H1 (cell line): ENCODE measurements at regions not wholly inside any gene's neighbourhood (a gene's known extent, or its start where the extent isn't known, plus 50 kb on each side); places are given as distances from the start of the nearest gene placed in this dataset.

Experiments
- CTCF ChIA-PET: fragments of 300-600 bp; sonication (Branson Sonifier 250); formaldehyde crosslinking; loops from one replicate; lab custom pipeline; 2021; ENCODE audit not compliant: partially characterized antibody; lab: Charles Lee
- POLR2A ChIA-PET: fragments of 300-600 bp; sonication (Branson Sonifier 250); formaldehyde crosslinking; loops from one replicate; lab custom pipeline; 2021; ENCODE audit warnings: inconsistent platforms; ENCODE audit not compliant: partially characterized antibody; lab: Charles Lee
- DNase-seq, 2 experiments: peaks; one replicate each; pipeline versions ENCODE4 v3.0.0 to v3.0.0-alpha.2; 2010 to 2022; ENCODE audit warnings: low spot score in 2 of 2, low read depth in 1 of 2, mixed read lengths in 1 of 2
- FAIRE-seq: peaks from 2 replicates; lab custom pipeline; 2011; peaks lifted over from hg19 to GRCh38; lab: Jason Lieb, UNC
- H2AFZ ChIP-seq: 2 replicates; pipeline ENCODE4 v1.8.1; 2012; ENCODE audit warnings: low read length, inconsistent platforms
- H2AK5ac ChIP-seq: 2 replicates; pipeline ENCODE4 v1.6.1; 2013; ENCODE audit warnings: low read depth, low read length
- H2BK120ac ChIP-seq: replicated peaks from 2 replicates; pipeline ENCODE3; 2013; ENCODE audit warnings: low read depth, low read length, inconsistent platforms
- H2BK12ac ChIP-seq: 2 replicates; pipeline ENCODE4 v1.6.1; 2013; ENCODE audit warnings: low read depth, low read length
- H2BK15ac ChIP-seq: 2 replicates; pipeline ENCODE4 v1.6.1; 2013; ENCODE audit warnings: low read length
- H2BK20ac ChIP-seq: 2 replicates; pipeline ENCODE4 v1.6.1; 2013; ENCODE audit warnings: low read length
- H2BK5ac ChIP-seq: 2 replicates; pipeline ENCODE4 v1.6.1; 2013; ENCODE audit warnings: low read depth, low read length
- H3K14ac ChIP-seq: 2 replicates; pipeline ENCODE4 v1.6.1; 2013; ENCODE audit warnings: inconsistent platforms; ENCODE audit not compliant: insufficient read length
- H3K18ac ChIP-seq: 2 replicates; pipeline ENCODE4 v1.6.1; 2013; ENCODE audit warnings: low read length; ENCODE audit errors: extremely low read depth
- H3K23ac ChIP-seq: 2 replicates; pipeline ENCODE4 v1.6.1; 2013; ENCODE audit warnings: inconsistent platforms; ENCODE audit not compliant: insufficient read length
- H3K23me2 ChIP-seq: 2 replicates; pipeline ENCODE4 v1.6.1; 2013; ENCODE audit warnings: low read depth, low read length
- H3K27ac ChIP-seq: 2 replicates; pipeline ENCODE4 v1.6.1; 2011; ENCODE audit warnings: low read depth, low read length, inconsistent platforms
- H3K27me3 ChIP-seq, 4 experiments: replicated peaks in 1 of 4; 1 replicate in 1 of 4; 2 replicates in 3 of 4; pipeline versions ENCODE4 v1.6.1 to v1.8.1; 2011 to 2013; ENCODE audit warnings: low read length in 3 of 4, mild to moderate bottlenecking in 3 of 4, inconsistent platforms in 2 of 4, mixed read lengths in 2 of 4, moderate library complexity in 1 of 4; ENCODE audit not compliant: control insufficient read depth in 3 of 4, insufficient read depth in 3 of 4; ENCODE audit errors: extremely low read depth in 1 of 4
- H3K36me3 ChIP-seq, 4 experiments: 2 replicates each; pipeline versions ENCODE4 v1.6.1 to v1.8.1; 2011 to 2013; ENCODE audit warnings: mild to moderate bottlenecking in 4 of 4, low read length in 3 of 4, moderate library complexity in 2 of 4, control low read depth in 1 of 4, inconsistent platforms in 1 of 4; ENCODE audit not compliant: insufficient read depth in 4 of 4, control insufficient read depth in 2 of 4
- H3K4ac ChIP-seq: replicated peaks from 2 replicates; pipeline ENCODE3; 2013; ENCODE audit warnings: low read length, low read depth, mixed read lengths, inconsistent platforms; ENCODE audit not compliant: insufficient read length
- H3K4me1 ChIP-seq, 4 experiments: replicated peaks in 1 of 4; 1 replicate in 1 of 4; 2 replicates in 3 of 4; pipeline versions ENCODE4 v1.6.1 to v1.8.1; 2011 to 2013; ENCODE audit warnings: low read length in 3 of 4, inconsistent platforms in 2 of 4, mixed read lengths in 1 of 4; ENCODE audit not compliant: insufficient read depth in 4 of 4, control insufficient read depth in 3 of 4
- H3K4me2 ChIP-seq, 2 experiments: 2 replicates each; pipeline versions ENCODE4 v1.6.1 to v1.8.1; 2011 to 2013; ENCODE audit warnings: low read depth in 2 of 2, low read length in 2 of 2, control low read depth in 1 of 2, inconsistent platforms in 1 of 2, mild to moderate bottlenecking in 1 of 2; ENCODE audit not compliant: insufficient read depth in 1 of 2
- H3K4me3 ChIP-seq, 4 experiments: fragments of 200-600, 300-600 bp in 1 of 4; sonication (generic), shearing (Covaris generic), sonication (Bioruptor Twin) in 1 of 4; 2 replicates each; pipeline versions ENCODE4 v1.5.1 to v1.8.1; 2011 to 2016; ENCODE audit warnings: low read length in 4 of 4, low read depth in 3 of 4, control low read depth in 2 of 4, inconsistent platforms in 2 of 4, mild to moderate bottlenecking in 2 of 4, mixed read lengths in 1 of 4, moderate library complexity in 1 of 4; ENCODE audit not compliant: insufficient read depth in 2 of 4; ENCODE audit errors: extremely low read depth in 1 of 4
- H3K56ac ChIP-seq: replicated peaks from 2 replicates; pipeline ENCODE3; 2013; ENCODE audit warnings: low read depth, mild to moderate bottlenecking, mixed read lengths, low read length, inconsistent platforms; ENCODE audit not compliant: insufficient read length
- H3K79me1 ChIP-seq: 2 replicates; pipeline ENCODE4 v1.6.1; 2013; ENCODE audit warnings: low read depth, low read length, control low read depth
- H3K79me2 ChIP-seq, 2 experiments: 2 replicates each; pipeline versions ENCODE4 v1.6.1 to v1.8.1; 2012 to 2013; ENCODE audit warnings: low read length in 2 of 2, mild to moderate bottlenecking in 2 of 2, inconsistent platforms in 1 of 2; ENCODE audit not compliant: insufficient read depth in 2 of 2, control insufficient read depth in 1 of 2
- H3K9ac ChIP-seq, 4 experiments: replicated peaks in 1 of 4; 1 replicate in 1 of 4; 2 replicates in 3 of 4; pipeline versions ENCODE4 v1.6.1 to v1.8.1; 2011 to 2013; ENCODE audit warnings: low read depth in 3 of 4, low read length in 3 of 4, control low read depth in 2 of 4, mild to moderate bottlenecking in 2 of 4, moderate library complexity in 2 of 4, inconsistent platforms in 1 of 4; ENCODE audit errors: extremely low read depth in 1 of 4
- H3K9me3 ChIP-seq, 2 experiments: 2 replicates each; pipeline versions ENCODE4 v1.6.1 to v1.8.1; 2012 to 2013; ENCODE audit warnings: mild to moderate bottlenecking in 2 of 2, moderate library complexity in 2 of 2, control low read depth in 1 of 2, inconsistent platforms in 1 of 2, low read depth in 1 of 2, low read length in 1 of 2, mixed read lengths in 1 of 2; ENCODE audit not compliant: insufficient read depth in 2 of 2
- H4K20me1 ChIP-seq, 2 experiments: replicated peaks in 1 of 2; 2 replicates each; pipeline versions ENCODE3 to v1.8.1; 2011 to 2013; ENCODE audit warnings: inconsistent platforms in 2 of 2, low read length in 2 of 2, mild to moderate bottlenecking in 1 of 2; ENCODE audit not compliant: insufficient read depth in 2 of 2, control insufficient read depth in 1 of 2
- H4K5ac ChIP-seq: 2 replicates; pipeline ENCODE4 v1.6.1; 2013; ENCODE audit warnings: low read length, low read depth, mixed read lengths, inconsistent platforms; ENCODE audit not compliant: insufficient read length
- H4K8ac ChIP-seq: 2 replicates; pipeline ENCODE4 v1.8.0; 2013; ENCODE audit warnings: mild to moderate bottlenecking, moderate library complexity, low read length, inconsistent platforms; ENCODE audit not compliant: insufficient read depth; ENCODE audit errors: extremely low read depth
- H4K91ac ChIP-seq: replicated peaks from 2 replicates; pipeline ENCODE3; 2013; ENCODE audit warnings: low read length, mixed read lengths, inconsistent platforms; ENCODE audit not compliant: insufficient read length
- ATF2 ChIP-seq: IDR thresholded peaks from 2 replicates; pipeline ENCODE4 v1.6.1; 2012; ENCODE audit warnings: low read length, inconsistent platforms
- CHD2 ChIP-seq: IDR thresholded peaks from 2 replicates; pipeline ENCODE4 v1.6.1; 2012; ENCODE audit warnings: low read length, improper control_type of control experiment
- E2F6 ChIP-seq: IDR thresholded peaks from 2 replicates; pipeline ENCODE4 v1.6.1; 2012; ENCODE audit warnings: inconsistent platforms
- EZH2 ChIP-seq: fragments of 200-600 bp; sonication (generic); IDR thresholded peaks from 2 replicates; pipeline ENCODE4 v1.7.1; 2012; ENCODE audit warnings: low read depth, mild to moderate bottlenecking, moderate library complexity, low read length, inconsistent platforms; ENCODE audit not compliant: severe bottlenecking
- GTF2F1 ChIP-seq: IDR thresholded peaks from 2 replicates; pipeline ENCODE4 v1.6.1; 2012; ENCODE audit warnings: low read depth, low read length, improper control_type of control experiment, borderline replicate concordance
- JUN ChIP-seq: IDR thresholded peaks from 2 replicates; pipeline ENCODE4 v1.6.1; 2011; ENCODE audit warnings: low read depth, mild to moderate bottlenecking, improper control_type of control experiment, low read length
- NRF1 ChIP-seq: IDR thresholded peaks from 2 replicates; pipeline ENCODE4 v1.6.1; 2011; ENCODE audit warnings: mild to moderate bottlenecking, low read depth, low read length, improper control_type of control experiment
- SAP30 ChIP-seq: fragments of 300-600 bp; sonication (generic); IDR thresholded peaks from 2 replicates; pipeline ENCODE4 v1.7.1; 2012; ENCODE audit warnings: low read length, moderate library complexity, mild to moderate bottlenecking, inconsistent platforms; ENCODE audit not compliant: insufficient read depth, insufficient replicate concordance
- SIN3A ChIP-seq, 2 experiments: IDR thresholded peaks in 1 of 2; conservative IDR thresholded peaks in 1 of 2; 2 replicates each; pipeline ENCODE4 v1.6.1; 2011 to 2012; ENCODE audit warnings: low read length in 2 of 2, improper control_type of control experiment in 1 of 2, low read depth in 1 of 2, mild to moderate bottlenecking in 1 of 2
- SIRT6 ChIP-seq: IDR thresholded peaks from one replicate; pipeline ENCODE4 v1.7.1; 2012; ENCODE audit warnings: low read length, inconsistent platforms
- SP4 ChIP-seq: IDR thresholded peaks from 2 replicates; pipeline ENCODE4 v1.6.1; 2012; ENCODE audit warnings: low read length, inconsistent platforms
- ZNF274 ChIP-seq: IDR thresholded peaks from 2 replicates; pipeline ENCODE4 v1.7.0; 2012; ENCODE audit warnings: low read length, borderline replicate concordance; ENCODE audit errors: extremely low read depth
- WGBS, 2 experiments: shearing (Covaris generic) in 1 of 2; methylation state at CpG; one replicate each; pipeline versions ENCODE4 v1.1.6 to v1.1.7; 2013 to 2015; ENCODE audit warnings: low lambda C conversion rate in 2 of 2, mixed read lengths in 2 of 2, inconsistent platforms in 1 of 2, low coverage in 1 of 2, missing lambda C conversion rate in 1 of 2; ENCODE audit not compliant: insufficient replicate concordance in 2 of 2, insufficient coverage in 1 of 2, insufficient read length in 1 of 2; ENCODE audit errors: extremely low coverage in 1 of 2, missing lambda C conversion rate in 1 of 2; 5-methylcytosine and 5-hydroxymethylcytosine counted together

- DNase-seq (no peak), FAIRE-seq (no peak)
- Histone ChIP-seq H3K9me3 (peaks cover 4 to 13% of the 10 kb centered on the region in 2 experiments; a peak in 2 of 4 replicates), H3K79me2 (no peaks in the 10 kb centered on the region), H3K18ac (no peak overlapping the region), H3K27me3 (no peaks in the 10 kb centered on the region), H2BK120ac (no peak overlapping the region), H4K91ac (no peak overlapping the region), H3K27ac (no peak overlapping the region), H3K14ac (no peak overlapping the region), H3K9ac (no peak overlapping the region), H2BK15ac (no peak overlapping the region), H2BK5ac (no peak overlapping the region), H4K20me1 (no peaks in the 10 kb centered on the region), H4K8ac (no peak overlapping the region), H3K4ac (no peak overlapping the region), H3K36me3 (peaks cover 0 to 4% (median 0%) of the 10 kb centered on the region in 4 experiments; a peak in 1 of 8 replicates), H3K4me3 (no peak overlapping the region), H3K23me2 (no peaks in the 10 kb centered on the region), H2AFZ (no peak overlapping the region), H3K4me1 (no peaks in the 10 kb centered on the region), H3K4me2 (no peak overlapping the region), H2AK5ac (no peak overlapping the region), H2BK12ac (no peak overlapping the region), H2BK20ac (no peak overlapping the region), H4K5ac (no peak overlapping the region), H3K23ac (no peak overlapping the region), H3K56ac (no peak overlapping the region), H3K79me1 (no peaks in the 10 kb centered on the region)
- ChIA-PET POLR2A (interaction anchor here (1.0 kb wide), 1 partner anchor 14 kb away, joined by 3 read pairs; no protein-coding TSS in a partner anchor), CTCF (interaction anchor here (1.1 kb wide), 1 partner anchor 263 kb away, joined by 3 read pairs; no protein-coding TSS in a partner anchor)
- WGBS, 2 experiments = 75% methylated on average over 5 of the region's 5 CpGs; no CpG with 5 or more reads in 1 of the 2 experiments
- TF ChIP-seq NRF1 = no peak
- TF ChIP-seq ATF2 = no peak
- no peak for TF ChIP-seq JUN
- TF ChIP-seq CHD2 = no peak
- TF ChIP-seq E2F6 = no peak
- TF ChIP-seq SP4 = no peak
- TF ChIP-seq GTF2F1 = no peak
- TF ChIP-seq SAP30 = no peak
- TF ChIP-seq SIRT6 = no peak
- TF ChIP-seq SIN3A (conservative IDR thresholded peaks at IDR 0.05 in 1 of 2, IDR thresholded peaks at IDR 0.05 in 1 of 2; ENCODE audit: low read depth in 1 of 2, low read length in 2 of 2) = no peak
- TF ChIP-seq EZH2 = no peak
- no peak for TF ChIP-seq ZNF274
Observed at GRCh38 chr17:63379636-63380035, 66.5 kb downstream of the CYB561 start.
